SU-DHL-6 (cell line): ENCODE measurements at regions not wholly inside any gene's neighbourhood (a gene's known extent, or its start where the extent isn't known, plus 50 kb on each side); places are given as distances from the start of the nearest gene placed in this dataset.

Experiments used
- H2AFZ ChIP-seq: fragments of 200-600 bp; sonication (generic); 2 replicates; pipeline ENCODE4 v1.6.1; 2014; ENCODE audit warnings: low read depth, mild to moderate bottlenecking, moderate library complexity, mixed read lengths, antibody characterized with exemption, low read length; ENCODE audit not compliant: severe bottlenecking
- H3F3A ChIP-seq: fragments of 200-600 bp; shearing (Covaris generic); 2 replicates; pipeline ENCODE4 v1.6.0; 2016; ENCODE audit warnings: antibody characterized with exemption, mild to moderate bottlenecking; ENCODE audit not compliant: insufficient read depth
- H3K27ac ChIP-seq: fragments of 200-600 bp; sonication (generic); 2 replicates; pipeline ENCODE4 v1.5.1; 2016; ENCODE audit warnings: low read depth, mild to moderate bottlenecking, low read length, moderate library complexity, mixed read lengths
- H3K27me3 ChIP-seq: fragments of 200-600 bp; sonication (generic), shearing (Covaris generic); 2 replicates; pipeline ENCODE4 v1.6.0; 2014; ENCODE audit warnings: mild to moderate bottlenecking, low read length
- H3K36me3 ChIP-seq: fragments of 200-600 bp; sonication (generic); 2 replicates; pipeline ENCODE4 v1.6.1; 2014; ENCODE audit warnings: mild to moderate bottlenecking, low read length, mixed read lengths
- H3K4me2 ChIP-seq: fragments of 300-600, 200-600 bp; shearing (Covaris generic), sonication (generic); 2 replicates; pipeline ENCODE4 v1.6.0; 2014; ENCODE audit warnings: low read length, low read depth, mild to moderate bottlenecking; ENCODE audit not compliant: poor library complexity, severe bottlenecking
- H3K4me3 ChIP-seq: fragments of 200-600 bp; sonication (generic); 2 replicates; pipeline ENCODE4 v1.5.1; 2014; ENCODE audit warnings: antibody characterized with exemption, low read length, mild to moderate bottlenecking, mixed read lengths; ENCODE audit not compliant: insufficient read depth, poor library complexity, severe bottlenecking
- H3K79me2 ChIP-seq: fragments of 200-600 bp; sonication (generic); 2 replicates; pipeline ENCODE4 v1.6.1; 2014; ENCODE audit warnings: mild to moderate bottlenecking, low read length, moderate library complexity; ENCODE audit not compliant: insufficient read depth
- H3K9ac ChIP-seq: fragments of 200-600 bp; sonication (generic); 2 replicates; pipeline ENCODE4 v1.7.0; 2014; ENCODE audit warnings: mild to moderate bottlenecking, low read length
- H3K9me2 ChIP-seq: fragments of 200-600 bp; sonication (generic); replicated peaks from 2 replicates; pipeline ENCODE4 v1.6.1; 2014; ENCODE audit warnings: low read length; ENCODE audit not compliant: insufficient read depth
- H3K9me3 ChIP-seq: fragments of 200-600 bp; sonication (generic); 2 replicates; pipeline ENCODE4 v1.6.1; 2014; ENCODE audit warnings: low read length, mixed read lengths; ENCODE audit not compliant: insufficient read depth
- H4K20me1 ChIP-seq: fragments of 200-600 bp; sonication (generic); 2 replicates; pipeline ENCODE4 v1.6.1; 2014; ENCODE audit warnings: low read depth, mild to moderate bottlenecking, antibody characterized with exemption, low read length, moderate library complexity, mixed read lengths
- CTCF ChIP-seq: fragments of 200-600 bp; sonication (generic); IDR thresholded peaks from one replicate; pipeline ENCODE4 v1.5.1; 2017; ENCODE audit warnings: antibody characterized with exemption, mild to moderate bottlenecking, low read length, moderate library complexity; ENCODE audit not compliant: insufficient read depth, poor library complexity, severe bottlenecking
- EZH2phosphoT487 ChIP-seq: fragments of 200-600 bp; sonication (generic), shearing (Covaris generic); conservative IDR thresholded peaks from 2 replicates; pipeline ENCODE4 v1.6.1; 2018; ENCODE audit warnings: mild to moderate bottlenecking, antibody characterized with exemption, low read length, moderate library complexity, mixed read lengths

GRCh38 chr9:106773750-106774149, 89.2 kb upstream of the ZNF462 start:
- TF ChIP-seq EZH2phosphoT487 (no peak), CTCF (no peak)
- H3F3A ChIP-seq = no peaks in the 10 kb centered on the region
- H3K36me3 ChIP-seq = no peaks in the 10 kb centered on the region
- H3K4me2 ChIP-seq = no peak overlapping the region
- H4K20me1 ChIP-seq = no peaks in the 10 kb centered on the region
- no peaks in the 10 kb centered on the region for H3K9me2 ChIP-seq
- H2AFZ ChIP-seq = no peak overlapping the region
- no peaks in the 10 kb centered on the region for H3K9me3 ChIP-seq
- H3K27me3 ChIP-seq = no peaks in the 10 kb centered on the region
- H3K79me2 ChIP-seq = no peaks in the 10 kb centered on the region
- H3K27ac ChIP-seq = no peak overlapping the region
- no peak overlapping the region for H3K4me3 ChIP-seq
- H3K9ac ChIP-seq = no peak overlapping the region

GRCh38 chr9:106775960-106776359, 87.0 kb upstream of the ZNF462 start:
- Histone ChIP-seq H3K79me2 (no peaks in the 10 kb centered on the region), H4K20me1 (no peaks in the 10 kb centered on the region), H3K27me3 (no peaks in the 10 kb centered on the region), H3K9me3 (no peaks in the 10 kb centered on the region), H3K9me2 (no peaks in the 10 kb centered on the region), H3K4me2 (no peak overlapping the region), H3F3A (no peaks in the 10 kb centered on the region), H3K4me3 (no peak overlapping the region), H3K27ac (no peak overlapping the region), H3K9ac (no peak overlapping the region), H3K36me3 (no peaks in the 10 kb centered on the region), H2AFZ (no peak overlapping the region)
- no peak for TF ChIP-seq CTCF
- no peak for TF ChIP-seq EZH2phosphoT487

GRCh38 chr9:106779796-106780195, 83.2 kb upstream of the ZNF462 start:
- Histone ChIP-seq H3K4me3 (no peak overlapping the region), H3K27ac (no peak overlapping the region)

More at GRCh38 chr9:106779796-106780195, 83.2 kb upstream of the ZNF462 start:
- Histone ChIP-seq H2AFZ (no peak overlapping the region), H4K20me1 (no peaks in the 10 kb centered on the region), H3K4me2 (no peak overlapping the region), H3K36me3 (no peaks in the 10 kb centered on the region), H3K9ac (no peak overlapping the region), H3K27me3 (no peaks in the 10 kb centered on the region), H3K9me2 (no peaks in the 10 kb centered on the region), H3K9me3 (no peaks in the 10 kb centered on the region), H3K79me2 (no peaks in the 10 kb centered on the region), H3F3A (no peaks in the 10 kb centered on the region)
- no peak for TF ChIP-seq CTCF
- TF ChIP-seq EZH2phosphoT487 = no peak
